Smooth muscle cell of the brain vasculature (primary cell): ENCODE measurements at regions not wholly inside any gene's neighbourhood (a gene's known extent, or its start where the extent isn't known, plus 50 kb on each side); places are given as distances from the start of the nearest gene placed in this dataset.

Experiments
- DNase-seq: peaks from one replicate; pipeline ENCODE4 v3.0.0-alpha.2; 2012; ENCODE audit warnings: low read depth, low spot score

- no peak for DNase-seq
These were observed 67.2 kb upstream of the NABP1 start for GRCh38 chr2:191610756-191611155.

GRCh38 chr2:191611614-191612013 lies 66.3 kb upstream of the NABP1 start:
- DNase-seq: no peak

- no peak for DNase-seq
These were observed 65.4 kb upstream of the NABP1 start for GRCh38 chr2:191612496-191612895.

- no peak for DNase-seq
These were observed 63.2 kb upstream of the NABP1 start for GRCh38 chr2:191614759-191615158.

- DNase-seq: no peak
These were observed 62.3 kb upstream of the NABP1 start for GRCh38 chr2:191615596-191615995.

GRCh38 chr2:191617575-191617974 lies 60.4 kb upstream of the NABP1 start:
- DNase-seq: no peak

GRCh38 chr2:191618046-191618780 lies 59.7 kb upstream of the NABP1 start:
- no peak for DNase-seq

- DNase-seq: no peak
These were observed 59.1 kb upstream of the NABP1 start for GRCh38 chr2:191618786-191619185.

- no peak for DNase-seq
These were observed 57.8 kb upstream of the NABP1 start for GRCh38 chr2:191620144-191620543.

GRCh38 chr2:191622374-191623320 lies 55.3 kb upstream of the NABP1 start:
- DNase-seq: no peak

- no peak for DNase-seq
These were observed 52.9 kb upstream of the NABP1 start for GRCh38 chr2:191625016-191625415.

GRCh38 chr2:191625446-191625845 lies 52.5 kb upstream of the NABP1 start:
- no peak for DNase-seq

GRCh38 chr2:191626497-191627151 lies 51.3 kb upstream of the NABP1 start:
- DNase-seq: no peak

GRCh38 chr2:191627518-191627917 lies 50.4 kb upstream of the NABP1 start:
- DNase-seq: no peak
